ENCODE measurements at regions not wholly inside any gene's neighbourhood (a gene's known extent, or its start where the extent isn't known, plus 50 kb on each side); places are given as distances from the start of the nearest gene placed in this dataset.
"Not testable (repeated sequence)": the region's sequence is repeated elsewhere in the genome, so short reads cannot be mapped to it uniquely, and the experiment has no call there.

- no peak for DNase-seq (ENCODE audit: low read depth in 4 of 4, low spot score in 3 of 4)
Observed at GRCh38 chr15:69597061-69597592, 144.5 kb downstream of the RPLP1 start.

- DNase-seq (ENCODE audit: low read depth in 4 of 4, low spot score in 3 of 4) = no peak
Observed at GRCh38 chr15:69599271-69599670, 146.7 kb downstream of the RPLP1 start.

- DNase-seq (ENCODE audit: low read depth in 4 of 4, low spot score in 3 of 4) = no peak
Observed at GRCh38 chr15:69600556-69601085, 148.0 kb downstream of the RPLP1 start.

GRCh38 chr15:69601711-69602504 lies 149.3 kb downstream of the RPLP1 start:
- DNase-seq (ENCODE audit: low read depth in 4 of 4, low spot score in 3 of 4) = no peak

- no peak for DNase-seq (ENCODE audit: low read depth in 4 of 4, low spot score in 3 of 4)
Observed at GRCh38 chr15:69602921-69603320, 150.3 kb downstream of the RPLP1 start.

- DNase-seq (ENCODE audit: low read depth in 4 of 4, low spot score in 3 of 4) = no peak
Observed at GRCh38 chr15:69603369-69604071, 150.9 kb downstream of the RPLP1 start.

- no peak for DNase-seq (ENCODE audit: low read depth in 4 of 4, low spot score in 3 of 4)
Observed at GRCh38 chr15:69604072-69604411, 151.4 kb downstream of the RPLP1 start.

- DNase-seq (ENCODE audit: low read depth in 4 of 4, low spot score in 3 of 4) = no peak
Observed at GRCh38 chr15:69606144-69606543, 153.5 kb downstream of the RPLP1 start.

- DNase-seq (ENCODE audit: low read depth in 4 of 4, low spot score in 3 of 4) = no peak
Observed at GRCh38 chr15:69606921-69607500, 154.4 kb downstream of the RPLP1 start.

GRCh38 chr15:69608661-69609060 lies 156.0 kb downstream of the RPLP1 start:
- no peak for DNase-seq (ENCODE audit: low read depth in 4 of 4, low spot score in 3 of 4)

GRCh38 chr15:69609176-69609575 lies 156.6 kb downstream of the RPLP1 start:
- DNase-seq (ENCODE audit: low read depth in 4 of 4, low spot score in 3 of 4) = no peak

GRCh38 chr15:69609776-69610175 lies 157.2 kb downstream of the RPLP1 start:
- DNase-seq (ENCODE audit: low read depth in 4 of 4, low spot score in 3 of 4) = no peak

GRCh38 chr15:69610277-69610676 lies 157.7 kb downstream of the RPLP1 start:
- no peak for DNase-seq (ENCODE audit: low read depth in 4 of 4, low spot score in 3 of 4)

- no peak for DNase-seq (ENCODE audit: low read depth in 4 of 4, low spot score in 3 of 4)
Observed at GRCh38 chr15:69610858-69611257, 158.2 kb downstream of the RPLP1 start.

GRCh38 chr15:69612112-69612511 lies 159.5 kb downstream of the RPLP1 start:
- no peak for DNase-seq (ENCODE audit: low read depth in 4 of 4, low spot score in 3 of 4)

- DNase-seq (ENCODE audit: low read depth in 4 of 4, low spot score in 3 of 4) = no peak
Observed at GRCh38 chr15:69613182-69613581, 160.6 kb downstream of the RPLP1 start.

- no peak for DNase-seq (ENCODE audit: low read depth in 4 of 4, low spot score in 3 of 4)
Observed at GRCh38 chr15:69613988-69614387, 161.4 kb downstream of the RPLP1 start.

- DNase-seq (ENCODE audit: low read depth in 4 of 4, low spot score in 3 of 4) = no peak
Observed at GRCh38 chr15:69615736-69616135, 163.1 kb downstream of the RPLP1 start.

- no peak for DNase-seq (ENCODE audit: low read depth in 4 of 4, low spot score in 3 of 4)
Observed at GRCh38 chr15:69616558-69616957, 163.9 kb downstream of the RPLP1 start.

GRCh38 chr15:69617144-69617543 lies 164.5 kb downstream of the RPLP1 start:
- not testable (repeated sequence) for DNase-seq (ENCODE audit: low read depth in 4 of 4, low spot score in 3 of 4)

GRCh38 chr15:69623392-69624154 lies 171.0 kb downstream of the RPLP1 start:
- DNase-seq (ENCODE audit: low read depth in 4 of 4, low spot score in 3 of 4) = no peak

All from right renal pelvis (tissue), 4 donors.